Coronary artery (tissue), 2 donors: ENCODE measurements at regions not wholly inside any gene's neighbourhood (a gene's known extent, or its start where the extent isn't known, plus 50 kb on each side); places are given as distances from the start of the nearest gene placed in this dataset.
"Not testable (repeated sequence)": the region's sequence is repeated elsewhere in the genome, so short reads cannot be mapped to it uniquely, and the experiment has no call there.

ENCODE experiments used
- DNase-seq: peaks from one replicate; pipeline ENCODE4 v3.0.0-alpha.2; 2017; ENCODE audit warnings: low spot score
- H3K27ac ChIP-seq, 2 donors: fragments of 200-600 bp; sonication (generic); one replicate each; pipeline ENCODE4 v1.5.1; 2016 to 2019
- H3K4me3 ChIP-seq: fragments of 200-600 bp; sonication (generic); 2 replicates; pipeline ENCODE4 v1.5.1; 2016; ENCODE audit warnings: mild to moderate bottlenecking, moderate library complexity
- CTCF ChIP-seq: fragments of 200-600 bp; sonication (generic); IDR thresholded peaks from one replicate; pipeline ENCODE4 v1.5.1; 2019; ENCODE audit warnings: antibody characterized with exemption

DNA sequence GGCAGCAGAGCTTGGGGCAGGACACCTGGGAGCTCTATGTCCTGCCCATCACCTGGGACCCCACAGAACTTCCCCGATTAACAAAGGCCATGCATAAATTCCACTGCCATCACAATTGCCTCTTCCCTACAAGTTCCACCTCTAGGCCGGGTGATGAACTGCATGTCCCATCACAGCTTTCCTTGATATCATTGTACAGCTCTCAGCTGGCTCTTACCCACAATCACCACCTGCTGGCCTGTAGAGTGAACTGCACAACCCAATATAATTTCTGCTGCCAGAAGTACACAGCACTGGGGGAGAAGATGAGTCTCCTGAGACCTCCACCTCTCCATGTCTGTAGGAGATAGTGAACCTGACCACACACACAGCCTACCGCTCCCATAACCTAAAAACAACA is 285.0 kb upstream of the AADAT start:
- Histone ChIP-seq H3K4me3 (no peak overlapping the region), H3K27ac (no peak overlapping the region)
- DNase-seq, result no peak
- TF ChIP-seq CTCF, result no peak

GRCh38 chr4:170348945-170349344 is 259.2 kb upstream of the AADAT start:
- no peak overlapping the region for H3K4me3 ChIP-seq
- TF ChIP-seq CTCF, result no peak

DNA sequence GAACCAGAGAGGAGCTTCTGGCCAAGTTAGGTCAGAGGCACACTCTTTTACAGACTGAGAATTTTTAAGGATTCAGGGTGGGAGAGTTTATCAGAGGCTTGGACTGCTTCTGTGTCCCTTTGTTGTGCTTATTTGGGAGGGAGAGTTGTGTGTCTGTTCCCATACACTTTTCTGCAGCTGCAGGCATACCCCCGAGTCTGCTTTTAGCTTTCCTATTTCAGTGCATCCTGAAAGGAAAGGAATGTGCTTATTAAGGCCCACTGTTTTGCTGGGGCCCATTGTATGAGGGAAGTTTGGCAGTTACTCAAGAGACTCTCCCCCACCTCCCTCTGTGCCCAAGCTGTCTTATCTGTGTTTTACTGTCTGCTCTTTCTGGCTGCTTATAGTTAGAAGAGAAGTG is 257.4 kb upstream of the AADAT start:
- DNase-seq, result not testable (repeated sequence)

More at GRCh38 chr4:170348945-170349344, 259.2 kb upstream of the AADAT start:
- H3K27ac ChIP-seq, result no peak overlapping the region
- DNase-seq, result no peak

GRCh38 chr4:170339522-170339921 is 249.8 kb upstream of the AADAT start:
- no peak for DNase-seq

More for the DNA sequence above, 257.4 kb upstream of the AADAT start:
- not testable (repeated sequence) for H3K4me3 ChIP-seq, H3K27ac ChIP-seq

GRCh38 chr4:170336238-170336775 is 246.6 kb upstream of the AADAT start:
- Histone ChIP-seq H3K27ac (no peak overlapping the region), H3K4me3 (no peak overlapping the region)
- no peak for TF ChIP-seq CTCF
- no peak for DNase-seq

More at GRCh38 chr4:170339522-170339921, 249.8 kb upstream of the AADAT start:
- no peak for TF ChIP-seq CTCF
- no peak overlapping the region for H3K27ac ChIP-seq
- H3K4me3 ChIP-seq, result no peak overlapping the region

GRCh38 chr4:170325599-170325998 is 235.8 kb upstream of the AADAT start:
- H3K4me3 ChIP-seq, result no peak overlapping the region
- DNase-seq, result no peak
- TF ChIP-seq CTCF, result no peak

DNA sequence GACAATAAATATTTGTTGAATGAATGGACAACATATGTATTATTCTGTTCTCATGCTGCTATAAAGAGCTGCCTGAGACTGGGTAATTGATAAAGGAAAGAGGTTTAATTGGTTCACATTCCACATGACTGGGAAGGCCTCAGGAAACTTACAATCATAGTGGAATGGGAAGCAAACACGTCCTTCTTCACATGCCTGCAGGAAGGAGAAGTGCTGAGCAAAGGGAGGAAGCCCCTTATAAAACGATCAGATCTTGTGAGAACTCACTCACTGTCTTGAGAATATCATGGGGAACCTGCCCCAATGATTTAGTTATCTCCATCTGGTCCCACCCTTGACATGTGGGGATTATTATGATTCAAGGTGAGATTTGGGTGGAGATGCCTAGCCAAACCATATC is 233.9 kb upstream of the AADAT start:
- Histone ChIP-seq H3K27ac (no peak overlapping the region), H3K4me3 (no peak overlapping the region)
- DNase-seq, result no peak
- TF ChIP-seq CTCF, result no peak

More at GRCh38 chr4:170325599-170325998, 235.8 kb upstream of the AADAT start:
- H3K27ac ChIP-seq, result no peak overlapping the region

DNA sequence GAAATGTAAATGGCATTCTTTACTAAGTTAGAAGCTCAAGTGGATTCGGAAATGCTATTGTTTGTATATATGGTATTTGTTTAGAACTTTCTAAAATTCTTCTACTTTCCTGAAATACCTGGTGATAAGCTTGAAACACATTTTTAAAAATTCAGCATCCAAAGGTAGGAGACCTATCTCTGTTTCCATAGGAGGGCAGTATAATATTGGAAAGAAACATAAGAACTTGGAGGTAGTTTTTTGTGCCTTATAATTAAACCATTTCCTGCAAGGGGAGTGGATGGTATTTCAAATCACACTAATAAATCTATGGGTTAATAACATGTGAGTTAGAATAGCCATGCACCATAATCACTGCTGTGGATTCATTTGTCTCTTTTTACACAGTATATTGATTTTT is 217.4 kb upstream of the AADAT start:
- TF ChIP-seq CTCF, result no peak
- no peak overlapping the region for H3K27ac ChIP-seq
- DNase-seq, result no peak

More for the DNA sequence above, 217.4 kb upstream of the AADAT start:
- no peak overlapping the region for H3K4me3 ChIP-seq
